B cell (primary cell): ENCODE measurements at regions not wholly inside any gene's neighbourhood (a gene's known extent, or its start where the extent isn't known, plus 50 kb on each side); places are given as distances from the start of the nearest gene placed in this dataset.

Experiments
- CTCF ChIP-seq: fragments of 200-600 bp; IDR thresholded peaks from one replicate; pipeline ENCODE4 v1.8.0; 2022; ENCODE audit warnings: antibody characterized with exemption, mild to moderate bottlenecking
- EZH2 ChIP-seq: IDR thresholded peaks from 2 replicates; pipeline ENCODE4 v1.6.1; 2012; ENCODE audit warnings: borderline replicate concordance, low read depth, mild to moderate bottlenecking, moderate library complexity, low read length; ENCODE audit not compliant: insufficient read depth, poor library complexity, severe bottlenecking

- TF ChIP-seq CTCF (no peak), EZH2 (no peak)
Observed at GRCh38 chr2:175293195-175293594, 111.7 kb upstream of the ATP5MC3 start.
